GM20000 (cell line): ENCODE measurements at regions not wholly inside any gene's neighbourhood (a gene's known extent, or its start where the extent isn't known, plus 50 kb on each side); places are given as distances from the start of the nearest gene placed in this dataset.

Source experiments
- DNase-seq: peaks from one replicate; pipeline ENCODE4 v3.0.0; 2012; ENCODE audit warnings: low spot score
- TF ChIP-seq, protein P1 (sequence below): IDR thresholded peaks from 2 replicates; pipeline ENCODE4 v1.5.1; 2012; ENCODE audit warnings: mild to moderate bottlenecking, control low read depth; ENCODE audit errors: extremely low read depth, missing control alignments

DNA sequence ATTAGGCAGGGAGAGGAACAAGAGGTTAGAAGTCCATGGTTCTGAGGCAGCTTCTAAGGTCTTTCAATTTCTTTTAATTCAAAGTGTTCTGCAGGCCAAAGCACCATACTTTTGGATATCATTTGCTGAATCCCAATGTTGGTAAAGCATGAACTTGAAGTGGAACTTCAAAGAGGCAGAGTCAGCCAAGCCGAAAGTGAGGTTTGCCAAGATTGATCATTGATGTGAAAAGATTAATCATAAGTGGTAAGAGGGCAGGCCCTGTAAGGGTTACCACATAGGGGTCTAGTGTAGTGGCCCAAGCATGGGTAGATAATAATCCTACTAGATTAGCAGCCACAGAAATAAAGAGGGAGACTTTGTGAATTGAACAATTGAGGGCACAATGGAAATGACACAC, 191.7 kb upstream of the DIO2 start:
- no peak for DNase-seq
- TF ChIP-seq, protein P1, sequence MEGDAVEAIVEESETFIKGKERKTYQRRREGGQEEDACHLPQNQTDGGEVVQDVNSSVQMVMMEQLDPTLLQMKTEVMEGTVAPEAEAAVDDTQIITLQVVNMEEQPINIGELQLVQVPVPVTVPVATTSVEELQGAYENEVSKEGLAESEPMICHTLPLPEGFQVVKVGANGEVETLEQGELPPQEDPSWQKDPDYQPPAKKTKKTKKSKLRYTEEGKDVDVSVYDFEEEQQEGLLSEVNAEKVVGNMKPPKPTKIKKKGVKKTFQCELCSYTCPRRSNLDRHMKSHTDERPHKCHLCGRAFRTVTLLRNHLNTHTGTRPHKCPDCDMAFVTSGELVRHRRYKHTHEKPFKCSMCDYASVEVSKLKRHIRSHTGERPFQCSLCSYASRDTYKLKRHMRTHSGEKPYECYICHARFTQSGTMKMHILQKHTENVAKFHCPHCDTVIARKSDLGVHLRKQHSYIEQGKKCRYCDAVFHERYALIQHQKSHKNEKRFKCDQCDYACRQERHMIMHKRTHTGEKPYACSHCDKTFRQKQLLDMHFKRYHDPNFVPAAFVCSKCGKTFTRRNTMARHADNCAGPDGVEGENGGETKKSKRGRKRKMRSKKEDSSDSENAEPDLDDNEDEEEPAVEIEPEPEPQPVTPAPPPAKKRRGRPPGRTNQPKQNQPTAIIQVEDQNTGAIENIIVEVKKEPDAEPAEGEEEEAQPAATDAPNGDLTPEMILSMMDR = no peak

DNA sequence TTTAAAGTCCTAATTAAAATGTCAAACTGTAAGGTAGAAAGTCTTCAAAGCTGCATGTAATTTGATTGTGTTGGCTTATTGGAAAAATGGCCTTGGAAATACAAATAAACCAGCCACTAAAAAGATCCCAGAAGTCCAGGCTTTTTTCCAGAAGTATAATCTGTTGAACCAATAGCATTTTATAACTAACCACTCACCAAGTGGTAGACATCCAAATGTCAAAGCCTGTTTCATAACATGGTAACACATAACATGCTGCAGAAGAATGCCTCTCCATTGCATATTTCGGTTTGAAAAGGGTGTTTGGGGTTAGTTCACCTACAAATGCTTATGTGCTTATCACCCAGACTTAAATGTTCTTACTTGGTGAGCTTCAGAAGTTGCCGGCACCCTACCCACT, 183.7 kb upstream of the DIO2 start:
- TF ChIP-seq, protein P1 = no peak
- DNase-seq = no peak

DNA sequence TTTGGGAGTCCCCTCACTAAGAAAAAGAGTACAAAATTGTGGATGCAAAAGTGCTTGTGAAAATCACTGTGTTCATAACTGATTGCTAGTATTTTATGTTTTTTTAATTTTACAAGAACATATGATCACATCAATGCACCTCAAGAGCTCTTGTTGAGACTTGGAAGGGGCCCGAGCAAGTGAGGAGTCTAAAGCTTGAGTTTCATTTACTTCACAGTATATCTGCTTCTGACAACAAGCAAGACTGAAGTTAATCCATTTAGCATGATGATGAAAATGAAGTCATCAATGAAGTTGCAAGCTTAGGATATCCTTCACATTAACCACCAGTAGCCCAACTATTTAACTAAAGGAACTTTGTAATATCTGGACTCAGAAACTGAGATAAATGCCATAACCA, 182.5 kb upstream of the DIO2 start:
- TF ChIP-seq, protein P1 = no peak
- no peak for DNase-seq

DNA sequence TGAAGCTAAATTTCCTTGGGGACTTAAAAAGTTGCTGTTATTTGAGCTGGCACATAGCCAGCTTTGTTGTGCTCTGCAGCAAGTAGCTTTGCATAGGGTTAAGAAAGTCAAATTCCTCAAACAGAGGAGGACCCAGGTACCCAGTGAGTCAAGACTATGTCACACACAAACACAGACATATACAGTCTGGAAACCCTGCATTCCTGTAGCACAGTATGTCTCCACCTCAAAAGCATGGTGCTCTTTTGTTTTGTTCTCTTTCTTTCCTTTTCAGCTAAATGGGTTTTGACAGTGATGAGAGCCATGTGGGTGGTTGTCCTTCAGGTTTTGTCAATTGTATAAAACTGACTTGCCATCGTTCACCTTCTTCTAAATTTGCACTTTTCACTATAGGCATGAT, 179.6 kb upstream of the DIO2 start:
- TF ChIP-seq, protein P1 = no peak
- DNase-seq = no peak

DNA sequence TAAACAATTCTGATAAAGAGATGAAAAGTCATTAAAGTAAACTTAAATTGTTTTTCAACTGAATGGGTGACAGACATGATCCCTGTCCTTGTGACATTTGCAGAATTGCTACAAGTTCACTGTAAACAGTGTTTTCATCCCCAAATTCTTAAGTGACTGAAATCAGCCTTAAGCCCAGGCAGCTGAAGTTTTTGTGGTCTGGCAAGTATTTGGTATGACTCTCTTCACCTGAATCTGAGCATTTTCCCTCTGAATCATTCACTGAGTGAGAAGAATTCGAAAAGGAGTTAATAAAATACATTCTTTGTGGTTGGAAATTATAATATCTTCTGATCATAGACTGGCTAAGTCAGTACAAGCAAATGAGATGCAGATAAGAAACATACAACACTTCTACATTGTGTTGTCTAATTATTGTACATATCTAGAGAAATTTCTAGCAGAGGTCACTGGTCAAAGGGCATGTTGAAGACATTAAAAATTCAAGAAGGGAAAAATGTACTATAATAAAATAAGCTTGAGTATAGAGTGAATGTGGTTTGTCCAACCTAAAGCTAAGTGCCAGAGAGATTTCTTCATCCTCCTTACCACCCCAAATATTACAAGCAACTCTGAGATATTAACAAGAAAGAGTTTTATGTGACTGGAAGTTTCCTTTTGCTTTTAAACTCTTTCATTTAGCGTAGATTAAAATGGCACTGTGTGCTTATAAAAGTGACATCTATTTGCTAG, 177.8 kb upstream of the DIO2 start:
- TF ChIP-seq, protein P1 = no peak
- no peak for DNase-seq

DNA sequence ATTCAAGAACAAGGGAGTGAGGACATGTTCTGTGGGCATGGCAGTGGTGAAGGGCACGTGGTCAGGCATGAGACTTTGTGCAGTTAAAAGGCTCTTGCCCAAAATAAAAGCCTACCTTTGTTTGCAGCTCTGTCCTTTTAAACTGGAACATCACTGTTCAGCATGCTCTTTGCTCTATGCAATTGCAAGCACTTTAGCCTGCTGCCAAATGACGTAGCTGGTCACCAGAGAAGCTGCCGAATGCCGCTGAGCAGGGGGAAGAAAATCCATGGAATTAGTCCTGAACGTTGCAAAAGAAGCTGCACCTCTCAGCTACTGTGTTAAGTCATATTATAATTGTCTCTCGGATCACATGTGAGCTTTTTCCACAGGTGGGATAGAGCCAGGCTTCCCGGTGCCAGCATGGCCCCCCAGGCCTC, 176.3 kb upstream of the DIO2 start:
- TF ChIP-seq, protein P1 = no peak
- no peak for DNase-seq

DNA sequence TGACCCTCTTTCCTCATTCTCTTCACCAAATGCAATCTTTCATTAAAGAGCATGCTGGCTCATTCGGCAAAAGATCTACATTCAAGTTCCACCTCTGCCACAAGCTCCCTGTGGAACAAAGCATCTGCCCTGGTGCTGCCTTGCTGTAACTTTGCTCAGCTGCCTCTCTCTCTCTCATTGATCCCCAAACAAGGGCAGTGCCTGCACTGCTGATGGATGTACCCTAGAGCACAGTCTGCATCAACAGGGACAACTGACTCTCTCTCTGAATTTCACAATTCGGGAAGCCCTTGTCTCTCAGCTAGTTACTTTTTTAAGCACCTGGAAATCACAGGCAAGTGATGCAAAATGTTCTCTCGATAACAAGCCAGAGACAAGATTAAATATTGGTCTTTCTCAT, 174.0 kb upstream of the DIO2 start:
- no peak for DNase-seq

More for the DNA sequence above, 174.0 kb upstream of the DIO2 start:
- TF ChIP-seq, protein P1 = no peak
